H9 (cell line): ENCODE measurements at regions not wholly inside any gene's neighbourhood (a gene's known extent, or its start where the extent isn't known, plus 50 kb on each side); places are given as distances from the start of the nearest gene placed in this dataset.

Experiments used
- DNase-seq: peaks from one replicate; pipeline ENCODE4 v3.0.0-alpha.2; 2017
- H2AFZ ChIP-seq: one replicate; pipeline ENCODE4 v1.6.1; 2013; ENCODE audit warnings: mild to moderate bottlenecking, low read length, control low read depth, moderate library complexity
- H2AK5ac ChIP-seq: 2 replicates; pipeline ENCODE4 v1.6.1; 2013; ENCODE audit warnings: low read length, control low read depth, mixed read lengths; ENCODE audit not compliant: insufficient read length
- H2BK120ac ChIP-seq: one replicate; pipeline ENCODE4 v1.6.1; 2013; ENCODE audit warnings: low read depth, mild to moderate bottlenecking, low read length, control low read depth, inconsistent platforms; ENCODE audit not compliant: poor library complexity, severe bottlenecking
- H2BK12ac ChIP-seq: 2 replicates; pipeline ENCODE4 v1.6.1; 2013; ENCODE audit warnings: low read length, control low read depth, mixed read lengths, low read depth; ENCODE audit not compliant: insufficient read length
- H2BK15ac ChIP-seq: 2 replicates; pipeline ENCODE4 v1.6.1; 2013; ENCODE audit warnings: low read depth, low read length, control low read depth
- H2BK20ac ChIP-seq: one replicate; pipeline ENCODE4 v1.6.1; 2013; ENCODE audit warnings: low read depth, mild to moderate bottlenecking, low read length, control low read depth, inconsistent platforms; ENCODE audit not compliant: poor library complexity, severe bottlenecking
- H2BK5ac ChIP-seq: 2 replicates; pipeline ENCODE4 v1.6.1; 2013; ENCODE audit warnings: low read length, control low read depth, mixed read lengths; ENCODE audit not compliant: insufficient read length
- H3K14ac ChIP-seq: 2 replicates; pipeline ENCODE4 v1.6.1; 2013; ENCODE audit warnings: low read length, control low read depth; ENCODE audit not compliant: insufficient read depth
- H3K18ac ChIP-seq: 2 replicates; pipeline ENCODE4 v1.6.1; 2013; ENCODE audit warnings: low read depth, mild to moderate bottlenecking, mixed read lengths, low read length, control low read depth; ENCODE audit not compliant: insufficient read length
- H3K23ac ChIP-seq: 2 replicates; pipeline ENCODE4 v1.6.1; 2013; ENCODE audit warnings: low read length, control low read depth, mixed read lengths, low read depth; ENCODE audit not compliant: insufficient read length
- H3K23me2 ChIP-seq: 2 replicates; pipeline ENCODE4 v1.6.1; 2013; ENCODE audit warnings: low read depth, mild to moderate bottlenecking, mixed read lengths, low read length, control low read depth; ENCODE audit not compliant: insufficient read length, poor library complexity, severe bottlenecking
- H3K27ac ChIP-seq: 2 replicates; pipeline ENCODE4 v1.5.1; 2013; ENCODE audit warnings: low read length, control low read depth, mixed read lengths, low read depth; ENCODE audit not compliant: insufficient read length
- H3K27me3 ChIP-seq: 2 replicates; pipeline ENCODE4 v1.6.1; 2013; ENCODE audit warnings: low read length, control low read depth, inconsistent platforms; ENCODE audit not compliant: insufficient read depth
- H3K4ac ChIP-seq: 2 replicates; pipeline ENCODE4 v1.6.1; 2013; ENCODE audit warnings: low read depth, mild to moderate bottlenecking, control low read depth, inconsistent platforms, low read length, moderate library complexity
- H3K4me1 ChIP-seq: 2 replicates; pipeline ENCODE4 v1.6.1; 2013; ENCODE audit warnings: low read length, control low read depth, inconsistent platforms; ENCODE audit not compliant: insufficient read depth
- H3K4me2 ChIP-seq: 2 replicates; pipeline ENCODE4 v1.6.1; 2013; ENCODE audit warnings: low read length, control low read depth, mixed read lengths; ENCODE audit not compliant: insufficient read length, insufficient read depth
- H3K56ac ChIP-seq: 2 replicates; pipeline ENCODE4 v1.6.1; 2013; ENCODE audit warnings: low read depth, mild to moderate bottlenecking, mixed read lengths, low read length, control low read depth; ENCODE audit not compliant: insufficient read length
- H3K79me1 ChIP-seq: 2 replicates; pipeline ENCODE4 v1.6.1; 2013; ENCODE audit warnings: low read depth, mild to moderate bottlenecking, moderate library complexity, low read length, control low read depth, inconsistent platforms; ENCODE audit not compliant: insufficient read depth, poor library complexity, severe bottlenecking
- H3K79me2 ChIP-seq: 2 replicates; pipeline ENCODE4 v1.6.1; 2013; ENCODE audit warnings: low read length, control low read depth, inconsistent platforms; ENCODE audit not compliant: insufficient read depth
- H3K9ac ChIP-seq: 2 replicates; pipeline ENCODE4 v1.6.1; 2013; ENCODE audit warnings: low read length, control low read depth, mixed read lengths; ENCODE audit not compliant: insufficient read length; ENCODE audit errors: extremely low read depth
- H3K9me3 ChIP-seq: one replicate; pipeline ENCODE4 v1.6.1; 2013; ENCODE audit warnings: low read depth, low read length, inconsistent platforms; ENCODE audit not compliant: control insufficient read depth
- H3T11ph ChIP-seq: one replicate; pipeline ENCODE4 v1.6.1; 2013; ENCODE audit warnings: mild to moderate bottlenecking, low read length, control low read depth, inconsistent platforms
- H4K20me1 ChIP-seq: one replicate; pipeline ENCODE4 v1.6.1; 2013; ENCODE audit not compliant: control insufficient read depth, insufficient read length, insufficient read depth
- H4K5ac ChIP-seq: 2 replicates; pipeline ENCODE4 v1.6.1; 2013; ENCODE audit warnings: low read depth, mild to moderate bottlenecking, mixed read lengths, low read length, control low read depth; ENCODE audit not compliant: insufficient read length
- H4K8ac ChIP-seq: replicated peaks from 2 replicates; pipeline ENCODE4 v1.6.1; 2013; ENCODE audit warnings: low read length, control low read depth, mixed read lengths, low read depth; ENCODE audit not compliant: insufficient read length
- H4K91ac ChIP-seq: 2 replicates; pipeline ENCODE4 v1.6.1; 2013; ENCODE audit warnings: low read depth, mild to moderate bottlenecking, moderate library complexity, mixed read lengths, low read length, control low read depth; ENCODE audit not compliant: insufficient read length
- H3K27ac Mint-ChIP-seq, 3 experiments: 2 replicates in 2 of 3; 3 replicates in 1 of 3; pipeline ENCODE4 v1.8.0; 2020 to 2021; ENCODE audit warnings: mixed read lengths in 3 of 3, mild to moderate bottlenecking in 1 of 3, moderate library complexity in 1 of 3
- H3K27me3 Mint-ChIP-seq: 2 replicates; pipeline ENCODE4 v1.8.0; 2021; ENCODE audit warnings: low read depth, mild to moderate bottlenecking, moderate library complexity, mixed read lengths
- H3K36me3 Mint-ChIP-seq, 3 experiments: 2 replicates in 2 of 3; 3 replicates in 1 of 3; pipeline ENCODE4 v1.8.0; 2020 to 2021; ENCODE audit warnings: low read depth in 3 of 3, mixed read lengths in 3 of 3; ENCODE audit not compliant: insufficient read depth in 1 of 3
- H3K4me1 Mint-ChIP-seq, 2 experiments: 2 replicates each; pipeline ENCODE4 v1.8.0; 2020; ENCODE audit warnings: mixed read lengths in 2 of 2
- H3K4me3 Mint-ChIP-seq, 2 experiments: 2 replicates in 1 of 2; 3 replicates in 1 of 2; pipeline ENCODE4 v1.8.0; 2020 to 2021; ENCODE audit warnings: mild to moderate bottlenecking in 2 of 2, mixed read lengths in 2 of 2, moderate library complexity in 1 of 2
- H3K9me3 Mint-ChIP-seq, 2 experiments: 2 replicates in 1 of 2; 3 replicates in 1 of 2; pipeline ENCODE4 v1.8.0; 2020; ENCODE audit warnings: mild to moderate bottlenecking in 2 of 2, mixed read lengths in 2 of 2, moderate library complexity in 1 of 2
- CTCF ChIP-seq: fragments of 200-600 bp; sonication (generic); conservative IDR thresholded peaks from 3 replicates; pipeline ENCODE4 v1.8.0; 2021; ENCODE audit warnings: antibody characterized with exemption, mild to moderate bottlenecking
- WGBS: extraction: QIAGEN DNeasy Blood & Tissue Kit; methylation state at CpG from one replicate; pipeline ENCODE4 v1.1.7; 2013; ENCODE audit warnings: missing lambda C conversion rate, low lambda C conversion rate, mixed read lengths; ENCODE audit not compliant: insufficient read length; ENCODE audit errors: extremely low coverage; 5-methylcytosine and 5-hydroxymethylcytosine counted together

- H2BK15ac ChIP-seq, result no peak overlapping the region
- no peak for TF ChIP-seq CTCF
- H3K23me2 ChIP-seq, result no peaks in the 10 kb centered on the region
- no peak overlapping the region for H3T11ph ChIP-seq
- Mint-ChIP-seq H3K27me3 (no peaks in the 10 kb centered on the region; the same call in none of the 2 replicates), H3K9me3 (peaks cover 0 to 2% of the 10 kb centered on the region in 2 experiments; a peak in 1 of 5 replicates), H3K4me1 (no peaks in the 10 kb centered on the region), H3K36me3 (no peaks in the 10 kb centered on the region; a peak in 1 of 7 replicates), H3K4me3 (no peak overlapping the region), H3K27ac (no peak overlapping the region)
- no peaks in the 10 kb centered on the region for H4K20me1 ChIP-seq
- no peak overlapping the region for H4K5ac ChIP-seq
- WGBS, result no CpG with 5 or more reads among the region's 4 CpGs
- H3K14ac ChIP-seq, result no peak overlapping the region
- no peak overlapping the region for H3K23ac ChIP-seq
- no peak overlapping the region for H2BK5ac ChIP-seq
- H3K9ac ChIP-seq, result no peak overlapping the region
- H3K18ac ChIP-seq, result no peak overlapping the region
- H2BK12ac ChIP-seq, result no peak overlapping the region
- no peak overlapping the region for H3K56ac ChIP-seq
- no peak overlapping the region for H2BK120ac ChIP-seq
- H2AFZ ChIP-seq, result no peak overlapping the region
- no peak for DNase-seq
- H3K27ac ChIP-seq, result no peak overlapping the region
- H2AK5ac ChIP-seq, result no peak overlapping the region
- H3K9me3 ChIP-seq, result no peaks in the 10 kb centered on the region
- no peak overlapping the region for H4K8ac ChIP-seq
- no peak overlapping the region for H3K4me2 ChIP-seq
- no peaks in the 10 kb centered on the region for H3K4me1 ChIP-seq
- no peaks in the 10 kb centered on the region for H3K79me2 ChIP-seq
- no peaks in the 10 kb centered on the region for H3K79me1 ChIP-seq
- no peaks in the 10 kb centered on the region for H3K27me3 ChIP-seq
- no peak overlapping the region for H2BK20ac ChIP-seq
- H3K4ac ChIP-seq, result no peak overlapping the region
- no peak overlapping the region for H4K91ac ChIP-seq
These were observed 298.1 kb downstream of the CBLN2 start for GRCh38 chr18:72246076-72246475.
